Neural crest cell (in vitro differentiated cells): ENCODE measurements at regions not wholly inside any gene's neighbourhood (a gene's known extent, or its start where the extent isn't known, plus 50 kb on each side); places are given as distances from the start of the nearest gene placed in this dataset.

ENCODE experiments used
- DNase-seq: peaks from one replicate; pipeline ENCODE4 v3.0.0; 2021; ENCODE audit warnings: low read depth, mixed read lengths, low spot score
- H3K27ac Mint-ChIP-seq: one replicate; pipeline ENCODE4 v1.8.0; 2021; ENCODE audit warnings: mild to moderate bottlenecking, mixed read lengths; ENCODE audit not compliant: unreplicated experiment
- H3K27me3 Mint-ChIP-seq: 2 replicates; pipeline ENCODE4 v1.8.0; 2021; ENCODE audit warnings: low read depth, mild to moderate bottlenecking, mixed read lengths
- H3K36me3 Mint-ChIP-seq: 2 replicates; pipeline ENCODE4 v1.8.0; 2021; ENCODE audit warnings: low read depth, mild to moderate bottlenecking, mixed read lengths
- H3K4me1 Mint-ChIP-seq: 2 replicates; pipeline ENCODE4 v1.8.0; 2021; ENCODE audit warnings: mixed read lengths
- H3K4me3 Mint-ChIP-seq: one replicate; pipeline ENCODE4 v1.8.0; 2021; ENCODE audit warnings: mild to moderate bottlenecking, mixed read lengths
- H3K9me3 Mint-ChIP-seq: 2 replicates; pipeline ENCODE4 v1.8.0; 2021; ENCODE audit warnings: mixed read lengths
- TF ChIP-seq, protein P1 (sequence below): fragments of 200-600 bp; sonication (generic); conservative IDR thresholded peaks from 2 replicates; pipeline ENCODE4 v1.5.0; 2021; ENCODE audit warnings: antibody characterized with exemption, mild to moderate bottlenecking

DNA sequence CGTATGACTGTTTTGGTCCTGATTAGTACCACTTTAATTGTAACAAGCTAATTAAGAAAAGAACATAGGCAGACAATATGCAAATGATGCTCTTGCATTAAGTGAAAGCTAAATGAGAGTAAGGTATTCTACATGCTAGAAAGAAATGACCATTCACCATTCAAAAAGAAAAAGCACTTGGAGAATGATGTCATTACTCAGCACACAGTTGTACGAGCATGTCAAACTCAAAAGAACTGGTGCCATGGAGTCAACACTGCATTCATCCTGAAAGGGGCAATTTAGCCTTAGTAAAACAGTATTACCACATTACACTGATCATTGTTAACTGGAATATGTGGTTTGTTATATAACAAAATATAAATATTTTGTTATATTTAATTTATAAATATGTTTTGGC is 136.2 kb upstream of the CTTNBP2 start:
- no peaks in the 10 kb centered on the region for H3K27me3 Mint-ChIP-seq
- no peak for DNase-seq

GRCh38 chr7:118011652-118012051 is 138.4 kb upstream of the CTTNBP2 start:
- Mint-ChIP-seq H3K27ac (no peak overlapping the region), H3K4me1 (no peaks in the 10 kb centered on the region), H3K9me3 (peaks cover 3% of the 10 kb centered on the region), H3K36me3 (no peaks in the 10 kb centered on the region), H3K27me3 (no peaks in the 10 kb centered on the region), H3K4me3 (no peak overlapping the region)
- DNase-seq, result no peak
- TF ChIP-seq, protein P1, sequence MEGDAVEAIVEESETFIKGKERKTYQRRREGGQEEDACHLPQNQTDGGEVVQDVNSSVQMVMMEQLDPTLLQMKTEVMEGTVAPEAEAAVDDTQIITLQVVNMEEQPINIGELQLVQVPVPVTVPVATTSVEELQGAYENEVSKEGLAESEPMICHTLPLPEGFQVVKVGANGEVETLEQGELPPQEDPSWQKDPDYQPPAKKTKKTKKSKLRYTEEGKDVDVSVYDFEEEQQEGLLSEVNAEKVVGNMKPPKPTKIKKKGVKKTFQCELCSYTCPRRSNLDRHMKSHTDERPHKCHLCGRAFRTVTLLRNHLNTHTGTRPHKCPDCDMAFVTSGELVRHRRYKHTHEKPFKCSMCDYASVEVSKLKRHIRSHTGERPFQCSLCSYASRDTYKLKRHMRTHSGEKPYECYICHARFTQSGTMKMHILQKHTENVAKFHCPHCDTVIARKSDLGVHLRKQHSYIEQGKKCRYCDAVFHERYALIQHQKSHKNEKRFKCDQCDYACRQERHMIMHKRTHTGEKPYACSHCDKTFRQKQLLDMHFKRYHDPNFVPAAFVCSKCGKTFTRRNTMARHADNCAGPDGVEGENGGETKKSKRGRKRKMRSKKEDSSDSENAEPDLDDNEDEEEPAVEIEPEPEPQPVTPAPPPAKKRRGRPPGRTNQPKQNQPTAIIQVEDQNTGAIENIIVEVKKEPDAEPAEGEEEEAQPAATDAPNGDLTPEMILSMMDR, result no peak

More for the DNA sequence above, 136.2 kb upstream of the CTTNBP2 start:
- TF ChIP-seq, protein P1, result no peak
- H3K27ac Mint-ChIP-seq, result no peak overlapping the region
- H3K9me3 Mint-ChIP-seq, result peaks cover 3% of the 10 kb centered on the region
- H3K4me1 Mint-ChIP-seq, result no peaks in the 10 kb centered on the region
- H3K36me3 Mint-ChIP-seq, result no peaks in the 10 kb centered on the region
- H3K4me3 Mint-ChIP-seq, result no peak overlapping the region

GRCh38 chr7:118013252-118014010 is 140.2 kb upstream of the CTTNBP2 start:
- TF ChIP-seq, protein P1, result no peak
- H3K27me3 Mint-ChIP-seq, result no peaks in the 10 kb centered on the region
- H3K27ac Mint-ChIP-seq, result no peak overlapping the region
- H3K36me3 Mint-ChIP-seq, result peaks cover 4% of the 10 kb centered on the region
- H3K9me3 Mint-ChIP-seq, result peaks cover 12% of the 10 kb centered on the region
- no peak overlapping the region for H3K4me3 Mint-ChIP-seq
- no peaks in the 10 kb centered on the region for H3K4me1 Mint-ChIP-seq
- DNase-seq, result no peak

DNA sequence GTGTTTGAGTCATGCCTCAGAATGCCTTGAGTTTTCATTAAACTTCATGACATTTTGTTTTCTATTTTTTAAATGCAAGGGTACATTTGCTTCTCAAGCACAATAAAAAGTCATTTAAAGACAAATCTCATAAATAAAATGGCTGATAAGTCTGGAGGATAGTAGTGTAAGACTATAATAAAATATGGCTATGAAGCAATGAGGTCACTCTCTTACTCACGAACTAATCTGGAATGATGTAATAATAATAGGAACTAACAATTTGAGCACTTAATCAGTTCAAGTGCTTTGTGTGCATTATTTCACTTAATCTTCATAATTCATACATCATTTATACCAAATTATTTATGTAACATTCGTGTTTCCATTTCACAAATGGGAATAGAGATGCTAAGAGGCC is 149.3 kb upstream of the CTTNBP2 start:
- TF ChIP-seq, protein P1, result no peak
- DNase-seq, result no peak
- Mint-ChIP-seq H3K4me1 (no peaks in the 10 kb centered on the region), H3K4me3 (no peak overlapping the region), H3K27ac (no peak overlapping the region), H3K36me3 (no peaks in the 10 kb centered on the region), H3K27me3 (peaks cover 3% of the 10 kb centered on the region), H3K9me3 (peaks cover 16% of the 10 kb centered on the region)

- H3K4me3 Mint-ChIP-seq, result no peak overlapping the region
- no peaks in the 10 kb centered on the region for H3K36me3 Mint-ChIP-seq
- TF ChIP-seq, protein P1, result no peak
- no peaks in the 10 kb centered on the region for H3K27me3 Mint-ChIP-seq
- no peaks in the 10 kb centered on the region for H3K9me3 Mint-ChIP-seq
- no peak overlapping the region for H3K27ac Mint-ChIP-seq
- H3K4me1 Mint-ChIP-seq, result no peaks in the 10 kb centered on the region
- no peak for DNase-seq
Measured at GRCh38 chr7:118026791-118027190, 153.6 kb upstream of the CTTNBP2 start.
